Retinal pigment epithelial cell (primary cell): ENCODE measurements at regions not wholly inside any gene's neighbourhood (a gene's known extent, or its start where the extent isn't known, plus 50 kb on each side); places are given as distances from the start of the nearest gene placed in this dataset.

Experiments
- DNase-seq: peaks from one replicate; pipeline ENCODE4 v3.0.0-alpha.2; 2010; ENCODE audit warnings: low read depth
- H3K4me3 ChIP-seq: 2 replicates; pipeline ENCODE4 v1.5.1; 2011; ENCODE audit warnings: mild to moderate bottlenecking, low read length, control low read depth, moderate library complexity
- CTCF ChIP-seq: conservative IDR thresholded peaks from 2 replicates; pipeline ENCODE4 v1.5.1; 2011; ENCODE audit warnings: low read depth, low read length, control low read depth, inconsistent platforms

GRCh38 chr9:90100014-90100413 lies 495.2 kb downstream of the GADD45G start:
- no peak overlapping the region for H3K4me3 ChIP-seq
- DNase-seq: no peak
- TF ChIP-seq CTCF: no peak

- peak; percentile 72 for DNase-seq
These were observed 497.6 kb downstream of the GADD45G start for GRCh38 chr9:90102292-90102901.

GRCh38 chr9:90103771-90104170 lies 499.0 kb downstream of the GADD45G start:
- H3K4me3 ChIP-seq: no peak overlapping the region
- TF ChIP-seq CTCF: no peak
- DNase-seq: no peak

More at GRCh38 chr9:90102292-90102901, 497.6 kb downstream of the GADD45G start:
- TF ChIP-seq CTCF: peak; percentile 87
- no peak overlapping the region for H3K4me3 ChIP-seq

- no peak for DNase-seq
- no peak for TF ChIP-seq CTCF
- no peak overlapping the region for H3K4me3 ChIP-seq
These were observed 501.0 kb downstream of the GADD45G start for GRCh38 chr9:90105773-90106172.

- H3K4me3 ChIP-seq: no peak overlapping the region
- TF ChIP-seq CTCF: no peak
- no peak for DNase-seq
These were observed 502.4 kb downstream of the GADD45G start for GRCh38 chr9:90107040-90107725.

- no peak overlapping the region for H3K4me3 ChIP-seq
- TF ChIP-seq CTCF: no peak
- no peak for DNase-seq
These were observed 503.2 kb downstream of the GADD45G start for GRCh38 chr9:90107726-90108655.
